ENCODE measurements at regions not wholly inside any gene's neighbourhood (a gene's known extent, or its start where the extent isn't known, plus 50 kb on each side); places are given as distances from the start of the nearest gene placed in this dataset.

- DNase-seq (ENCODE audit: low read depth in 1 of 2, low spot score in 2 of 2) = no peak
- ChIA-PET POLR2A (ENCODE audit: partially characterized antibody) (no interaction called here), CTCF (ENCODE audit: partially characterized antibody) (interaction anchor here (1.3 to 1.4 kb wide), 2 partner anchors 12 to 44 kb away, joined by 5 read pairs; no protein-coding TSS in a partner anchor)
- no peak overlapping the region for H4K5ac ChIP-seq (ENCODE audit: insufficient read length, low read depth, low read length)
- FAIRE-seq = no peak
- no peaks in the 10 kb centered on the region; a peak in 3 of 7 replicates for H3K27me3 ChIP-seq (replicated peaks in 1 of 4; ENCODE audit: control insufficient read depth in 3 of 4, extremely low read depth in 1 of 4, insufficient read depth in 3 of 4, low read length in 3 of 4)
- no peak overlapping the region for H4K8ac ChIP-seq (ENCODE audit: extremely low read depth, insufficient read depth, low read length)
- no peak overlapping the region for H4K91ac ChIP-seq (replicated peaks; ENCODE audit: insufficient read length, low read length)
- H2AFZ ChIP-seq (ENCODE audit: low read length) = no peak overlapping the region
- no peaks in the 10 kb centered on the region; a peak in 1 of 4 replicates for H3K79me2 ChIP-seq (ENCODE audit: control insufficient read depth in 1 of 2, insufficient read depth in 2 of 2, low read length in 2 of 2)
- H3K36me3 ChIP-seq (ENCODE audit: control insufficient read depth in 2 of 4, insufficient read depth in 4 of 4, low read length in 3 of 4) = no peaks in the 10 kb centered on the region
- no peak for TF ChIP-seq GABPA (IDR thresholded peaks at IDR 0.05; ENCODE audit: borderline replicate concordance, insufficient read depth, low read length)
- no peak overlapping the region for H2BK12ac ChIP-seq (ENCODE audit: low read depth, low read length)
- no peak overlapping the region for H3K18ac ChIP-seq (ENCODE audit: extremely low read depth, low read length)
- no peak overlapping the region for H3K14ac ChIP-seq (ENCODE audit: insufficient read length)
- H2BK20ac ChIP-seq (ENCODE audit: low read length) = no peak overlapping the region
- H3K4me1 ChIP-seq (replicated peaks in 1 of 4; ENCODE audit: control insufficient read depth in 3 of 4, insufficient read depth in 4 of 4, low read length in 3 of 4) = no peaks in the 10 kb centered on the region; a peak in 1 of 7 replicates
- H3K4me2 ChIP-seq (ENCODE audit: insufficient read depth in 1 of 2, low read depth in 2 of 2, low read length in 2 of 2) = no peak overlapping the region
- H3K9ac ChIP-seq (replicated peaks in 1 of 4; ENCODE audit: extremely low read depth in 1 of 4, low read depth in 3 of 4, low read length in 3 of 4) = no peak overlapping the region
- no peak overlapping the region for H2BK15ac ChIP-seq (ENCODE audit: low read length)
- no peak overlapping the region for H2AK5ac ChIP-seq (ENCODE audit: low read depth, low read length)
- no peaks in the 10 kb centered on the region for H3K79me1 ChIP-seq (ENCODE audit: low read depth, low read length)
- H3K27ac ChIP-seq (ENCODE audit: low read depth, low read length) = no peak overlapping the region
- no peak overlapping the region for H3K23ac ChIP-seq (ENCODE audit: insufficient read length)
- H4K20me1 ChIP-seq (replicated peaks in 1 of 2; ENCODE audit: control insufficient read depth in 1 of 2, insufficient read depth in 2 of 2, low read length in 2 of 2) = peaks cover 2 to 12% of the 10 kb centered on the region in 2 experiments
- H3K23me2 ChIP-seq (ENCODE audit: low read depth, low read length) = peaks cover 2% of the 10 kb centered on the region; the same call in 1 of the 2 replicates
- H2BK5ac ChIP-seq (ENCODE audit: low read depth, low read length) = no peak overlapping the region
- H2BK120ac ChIP-seq (replicated peaks; ENCODE audit: low read depth, low read length) = no peak overlapping the region
- WGBS, 2 experiments (ENCODE audit: extremely low coverage in 1 of 2, insufficient coverage in 1 of 2, insufficient read length in 1 of 2, insufficient replicate concordance in 2 of 2, low coverage in 1 of 2, low lambda C conversion rate in 2 of 2, missing lambda C conversion rate in 1 of 2) = 86% methylated on average over 28 of the region's 33 CpGs; no CpG with 5 or more reads in 1 of the 2 experiments
- H3K4me3 ChIP-seq (ENCODE audit: extremely low read depth in 1 of 4, insufficient read depth in 2 of 4, low read depth in 3 of 4, low read length in 4 of 4) = no peak overlapping the region
- H3K4ac ChIP-seq (replicated peaks; ENCODE audit: insufficient read length, low read depth, low read length) = no peak overlapping the region
- H3K9me3 ChIP-seq (ENCODE audit: insufficient read depth in 2 of 2, low read depth in 1 of 2, low read length in 1 of 2) = no peaks in the 10 kb centered on the region
- H3K56ac ChIP-seq (replicated peaks; ENCODE audit: insufficient read length, low read depth, low read length) = no peak overlapping the region
These were observed 83.9 kb downstream of the RTP5 start for GRCh38 chr2:241953324-241953928.

Data from H1 (cell line).